Daoy (cell line): ENCODE measurements at regions not wholly inside any gene's neighbourhood (a gene's known extent, or its start where the extent isn't known, plus 50 kb on each side); places are given as distances from the start of the nearest gene placed in this dataset.

ENCODE experiments used
- DNase-seq: peaks from one replicate; pipeline ENCODE4 v3.0.0-alpha.2; 2015; ENCODE audit warnings: low read depth

GRCh38 chr6:1088492-1089001 is 223.4 kb upstream of the FOXQ1 start:
- DNase-seq, result no peak

GRCh38 chr6:1087154-1087843 is 224.6 kb upstream of the FOXQ1 start:
- DNase-seq, result no peak

- no peak for DNase-seq
These were observed 225.3 kb upstream of the FOXQ1 start for GRCh38 chr6:1086446-1087153.

- DNase-seq, result peak; percentile 91
These were observed 229.5 kb upstream of the FOXQ1 start for GRCh38 chr6:1082285-1082935.

- DNase-seq, result peak; percentile 46
These were observed 230.2 kb upstream of the FOXQ1 start for GRCh38 chr6:1081551-1082284.

GRCh38 chr6:1080453-1081337 is 231.2 kb upstream of the FOXQ1 start:
- no peak for DNase-seq

GRCh38 chr6:1079525-1079924 is 232.4 kb upstream of the FOXQ1 start:
- DNase-seq, result peak; percentile 57

- no peak for DNase-seq
These were observed 234.2 kb upstream of the FOXQ1 start for GRCh38 chr6:1077478-1078416.

GRCh38 chr6:1076531-1077459 is 235.1 kb upstream of the FOXQ1 start:
- no peak for DNase-seq

- DNase-seq, result no peak
These were observed 236.0 kb upstream of the FOXQ1 start for GRCh38 chr6:1075880-1076279.

GRCh38 chr6:1075444-1075843 is 236.5 kb upstream of the FOXQ1 start:
- no peak for DNase-seq

GRCh38 chr6:1070085-1070521 is 241.8 kb upstream of the FOXQ1 start:
- DNase-seq, result peak; percentile 54

GRCh38 chr6:1068905-1069304 is 243.0 kb upstream of the FOXQ1 start:
- DNase-seq, result no peak

GRCh38 chr6:1068068-1068467 is 243.8 kb upstream of the FOXQ1 start:
- DNase-seq, result peak; percentile 87

GRCh38 chr6:1067346-1067745 is 244.6 kb upstream of the FOXQ1 start:
- no peak for DNase-seq

- no peak for DNase-seq
These were observed 245.3 kb upstream of the FOXQ1 start for GRCh38 chr6:1066449-1067090.

GRCh38 chr6:1065986-1066385 is 245.9 kb upstream of the FOXQ1 start:
- DNase-seq, result no peak

- peak; percentile 39 for DNase-seq
These were observed 248.1 kb upstream of the FOXQ1 start for GRCh38 chr6:1063671-1064355.
